ENCODE measurements at regions not wholly inside any gene's neighbourhood (a gene's known extent, or its start where the extent isn't known, plus 50 kb on each side); places are given as distances from the start of the nearest gene placed in this dataset.

GRCh38 chr1:83725735-83726360 is 273.1 kb downstream of the TTLL7 start:
- TF ChIP-seq GATA3 (IDR thresholded peaks at IDR 0.05; ENCODE audit: low read depth, low read length) (no peak), GATA2 (IDR thresholded peaks at IDR 0.05; ENCODE audit: low read depth, low read length) (no peak)
